Spinal cord (tissue), 9 donors: ENCODE measurements at regions not wholly inside any gene's neighbourhood (a gene's known extent, or its start where the extent isn't known, plus 50 kb on each side); places are given as distances from the start of the nearest gene placed in this dataset.

Experiments
- DNase-seq, 6 donors: peaks; one replicate each; pipeline versions ENCODE4 v3.0.0 to v3.0.0-alpha.2; 2013 to 2015; ENCODE audit warnings: low spot score in 6 of 6, low read depth in 4 of 6
- H3K27ac ChIP-seq: one replicate; pipeline ENCODE4 v1.5.1; 2013; ENCODE audit warnings: low read depth, low read length, control low read depth
- H3K27me3 ChIP-seq: one replicate; pipeline ENCODE4 v1.6.1; 2013; ENCODE audit warnings: low read length; ENCODE audit not compliant: control insufficient read depth, insufficient read depth
- H3K36me3 ChIP-seq: one replicate; pipeline ENCODE4 v1.6.1; 2013; ENCODE audit warnings: low read length; ENCODE audit not compliant: control insufficient read depth, insufficient read depth
- H3K4me1 ChIP-seq: one replicate; pipeline ENCODE4 v1.6.1; 2013; ENCODE audit warnings: low read length; ENCODE audit not compliant: control insufficient read depth, insufficient read depth
- H3K4me3 ChIP-seq: one replicate; pipeline ENCODE4 v1.5.1; 2013; ENCODE audit warnings: low read depth, low read length, control low read depth
- H3K9me3 ChIP-seq: one replicate; pipeline ENCODE4 v1.6.1; 2013; ENCODE audit warnings: low read length; ENCODE audit not compliant: control insufficient read depth, insufficient read depth
- WGBS: methylation state at CpG from one replicate; pipeline ENCODE4 v1.1.5; 2013; ENCODE audit warnings: missing lambda C conversion rate; ENCODE audit not compliant: insufficient coverage; 5-methylcytosine and 5-hydroxymethylcytosine counted together
- donor health status: healthy.

GRCh38 chr5:116645627-116646026 is 71.0 kb upstream of the SEMA6A start:
- Histone ChIP-seq H3K9me3 (no peaks in the 10 kb centered on the region), H3K36me3 (no peaks in the 10 kb centered on the region), H3K27me3 (no peaks in the 10 kb centered on the region), H3K27ac (no peak overlapping the region), H3K4me1 (peaks cover 3% of the 10 kb centered on the region), H3K4me3 (no peak overlapping the region)
- WGBS, result 71% methylated on average over 1 of the region's 1 CpG
- DNase-seq, result no peak

- H3K9me3 ChIP-seq, result no peaks in the 10 kb centered on the region
- H3K4me3 ChIP-seq, result no peak overlapping the region
- no peaks in the 10 kb centered on the region for H3K36me3 ChIP-seq
- H3K27me3 ChIP-seq, result no peaks in the 10 kb centered on the region
- H3K27ac ChIP-seq, result no peak overlapping the region
- no peak for DNase-seq
- H3K4me1 ChIP-seq, result no peaks in the 10 kb centered on the region
Measured at GRCh38 chr5:116640236-116640635, 65.6 kb upstream of the SEMA6A start.

- Histone ChIP-seq H3K27me3 (no peaks in the 10 kb centered on the region), H3K27ac (no peak overlapping the region), H3K36me3 (no peaks in the 10 kb centered on the region), H3K4me3 (no peak overlapping the region), H3K9me3 (no peaks in the 10 kb centered on the region), H3K4me1 (no peaks in the 10 kb centered on the region)
- DNase-seq, result no peak
- 72% methylated on average over 2 of the region's 4 CpGs for WGBS
Measured at GRCh38 chr5:116637149-116637740, 62.6 kb upstream of the SEMA6A start.

DNA sequence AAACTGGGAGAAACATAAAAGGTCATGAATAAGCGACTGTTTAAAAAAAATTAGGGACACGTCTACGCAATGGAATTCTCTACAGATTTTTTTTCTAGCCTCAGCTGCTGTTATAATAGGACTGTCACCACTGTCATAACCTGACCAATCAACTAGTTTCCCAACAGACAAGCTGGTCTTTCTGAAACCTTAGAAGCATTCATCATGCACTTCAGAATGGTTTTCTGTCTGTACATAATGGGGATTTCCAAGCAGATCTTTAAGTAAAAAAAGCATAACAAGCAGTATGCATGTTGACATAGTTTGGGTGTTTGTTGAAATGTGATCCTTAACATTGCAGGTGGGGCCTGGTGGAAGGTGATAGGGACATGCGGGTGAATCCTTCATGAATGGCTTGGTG is 58.3 kb upstream of the SEMA6A start:
- no peak for DNase-seq
- Histone ChIP-seq H3K9me3 (no peaks in the 10 kb centered on the region), H3K27ac (no peak overlapping the region), H3K4me3 (no peak overlapping the region), H3K36me3 (no peaks in the 10 kb centered on the region), H3K27me3 (no peaks in the 10 kb centered on the region), H3K4me1 (no peaks in the 10 kb centered on the region)
- WGBS, result 88% methylated on average over 3 of the region's 4 CpGs

DNA sequence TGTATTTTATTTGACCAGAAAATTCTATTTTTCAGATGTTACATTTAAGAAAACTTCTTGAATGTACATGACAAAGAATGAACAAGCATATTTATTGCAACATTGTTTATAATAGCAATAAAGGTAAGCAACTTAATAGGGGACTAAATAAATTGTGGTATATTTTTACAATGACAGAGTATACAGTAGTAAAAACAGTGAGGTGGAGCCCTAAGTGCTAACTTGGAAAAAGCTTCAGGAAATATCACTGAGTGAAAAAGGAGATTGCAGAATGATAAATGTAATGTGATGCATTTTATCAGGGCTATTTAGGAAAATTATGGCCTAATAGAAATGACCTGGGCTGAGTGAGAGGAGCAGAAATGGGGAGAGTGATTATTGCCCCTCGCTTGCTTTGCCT is 56.5 kb upstream of the SEMA6A start:
- no peak for DNase-seq
- no peaks in the 10 kb centered on the region for H3K27me3 ChIP-seq
- H3K27ac ChIP-seq, result no peak overlapping the region
- H3K4me3 ChIP-seq, result no peak overlapping the region
- H3K36me3 ChIP-seq, result no peaks in the 10 kb centered on the region
- no CpG with 5 or more reads among the region's 1 CpG for WGBS
- no peaks in the 10 kb centered on the region for H3K9me3 ChIP-seq
- peaks cover 3% of the 10 kb centered on the region for H3K4me1 ChIP-seq

- no peak for DNase-seq
- no peaks in the 10 kb centered on the region for H3K36me3 ChIP-seq
- WGBS, result no CpG with 5 or more reads among the region's 2 CpGs
Measured at GRCh38 chr5:116629168-116629567, 54.5 kb upstream of the SEMA6A start.

GRCh38 chr5:116626945-116627679 is 52.5 kb upstream of the SEMA6A start:
- Histone ChIP-seq H3K9me3 (no peaks in the 10 kb centered on the region), H3K36me3 (no peaks in the 10 kb centered on the region), H3K27ac (peak overlapping the region; percentile 57), H3K27me3 (no peaks in the 10 kb centered on the region), H3K4me1 (peaks cover 4% of the 10 kb centered on the region), H3K4me3 (no peak overlapping the region)
- WGBS, result 100% methylated on average over 1 of the region's 3 CpGs
- DNase-seq, result no peak

More at GRCh38 chr5:116629168-116629567, 54.5 kb upstream of the SEMA6A start:
- no peaks in the 10 kb centered on the region for H3K27me3 ChIP-seq
- H3K4me3 ChIP-seq, result no peak overlapping the region
- no peak overlapping the region for H3K27ac ChIP-seq
- peaks cover 4% of the 10 kb centered on the region for H3K4me1 ChIP-seq
- H3K9me3 ChIP-seq, result no peaks in the 10 kb centered on the region

GRCh38 chr5:116626272-116626723 is 51.7 kb upstream of the SEMA6A start:
- Histone ChIP-seq H3K27ac (peak overlapping the region; percentile 57), H3K9me3 (no peaks in the 10 kb centered on the region), H3K27me3 (no peaks in the 10 kb centered on the region), H3K4me3 (peak overlapping the region; percentile 10), H3K4me1 (peaks cover 4% of the 10 kb centered on the region), H3K36me3 (no peaks in the 10 kb centered on the region)
- WGBS, result 7% methylated on average over 9 of the region's 13 CpGs
- peak; percentile 62 to 93 (median 70) for DNase-seq
